CD4-positive, alpha-beta T cell (primary cell): ENCODE measurements at regions not wholly inside any gene's neighbourhood (a gene's known extent, or its start where the extent isn't known, plus 50 kb on each side); places are given as distances from the start of the nearest gene placed in this dataset.

Experiments used
- ATAC-seq: fragments of 200-7000 bp; cut with Tn5 transposase; one replicate; pipeline ENCODE4 v1.10.0; 2022; ENCODE audit warnings: mild to moderate bottlenecking; ENCODE audit not compliant: poor library complexity
- CTCF ChIA-PET: fragments of 350-600 bp; sonication (Branson Sonifier 250); formaldehyde crosslinking; loops from one replicate; lab custom pipeline; 2021; ENCODE audit warnings: antibody characterized with exemption, inconsistent platforms; lab: Charles Lee
- POLR2A ChIA-PET: fragments of 350-600 bp; sonication (Branson Sonifier 250); formaldehyde crosslinking; loops from one replicate; lab custom pipeline; 2021; ENCODE audit warnings: antibody characterized with exemption, inconsistent platforms; lab: Charles Lee
- DNase-seq, 14 experiments: peaks; one replicate each; pipeline ENCODE4 v3.0.0-alpha.2; 2013 to 2020; ENCODE audit warnings: mixed read lengths in 2 of 14
- H3K27ac ChIP-seq, 2 donors: one replicate each; pipeline versions ENCODE4 v1.5.1 to v1.7.0; 2013; ENCODE audit warnings: low read length in 2 of 2, low read depth in 1 of 2, mild to moderate bottlenecking in 1 of 2
- H3K27me3 ChIP-seq, 2 experiments: 1 replicate in 1 of 2; 2 replicates in 1 of 2; pipeline versions ENCODE4 v1.6.1 to v1.7.0; 2013; ENCODE audit warnings: low read length in 2 of 2, control low read depth in 1 of 2, mild to moderate bottlenecking in 1 of 2, moderate library complexity in 1 of 2; ENCODE audit not compliant: insufficient read depth in 2 of 2, control insufficient read depth in 1 of 2
- H3K36me3 ChIP-seq: one replicate; pipeline ENCODE4 v1.6.1; 2013; ENCODE audit warnings: low read length, control low read depth; ENCODE audit not compliant: insufficient read depth
- H3K4me1 ChIP-seq: one replicate; pipeline ENCODE4 v1.6.1; 2013; ENCODE audit warnings: low read length, control low read depth; ENCODE audit not compliant: insufficient read depth
- H3K4me3 ChIP-seq: one replicate; pipeline ENCODE4 v1.5.1; 2013; ENCODE audit warnings: mild to moderate bottlenecking, low read length, moderate library complexity
- H3K9me3 ChIP-seq, 2 experiments: 1 replicate in 1 of 2; 2 replicates in 1 of 2; pipeline versions ENCODE4 v1.6.1 to v1.7.0; 2013; ENCODE audit warnings: low read length in 2 of 2, mild to moderate bottlenecking in 2 of 2, control low read depth in 1 of 2, moderate library complexity in 1 of 2; ENCODE audit not compliant: control insufficient read depth in 1 of 2, insufficient read depth in 1 of 2
- H3K27ac Mint-ChIP-seq: one replicate; pipeline ENCODE4 v1.8.0; 2020; ENCODE audit warnings: mixed read lengths
- H3K27me3 Mint-ChIP-seq: one replicate; pipeline ENCODE4 v1.8.0; 2021; ENCODE audit warnings: mixed read lengths
- H3K36me3 Mint-ChIP-seq: one replicate; pipeline ENCODE4 v1.8.0; 2021; ENCODE audit warnings: low read depth, mixed read lengths
- H3K4me1 Mint-ChIP-seq: one replicate; pipeline ENCODE4 v1.8.0; 2021; ENCODE audit warnings: low read depth, mixed read lengths
- H3K4me3 Mint-ChIP-seq: one replicate; pipeline ENCODE4 v1.8.0; 2020; ENCODE audit warnings: mild to moderate bottlenecking, mixed read lengths
- H3K9me3 Mint-ChIP-seq: one replicate; pipeline ENCODE4 v1.8.0; 2020; ENCODE audit warnings: mixed read lengths
- intact Hi-C, 2 experiments: fragments of 100-400 bp; cut with DNase I in 1 of 2; cut with micrococcal nuclease in 1 of 2; formaldehyde crosslinking; loops; one replicate each; pipeline versions ENCODE4 v1.15.1 to v1.9.0; 2023 to 2025; cut with DNase I, micrococcal nuclease
- TF ChIP-seq, protein P1 (sequence below): fragments of 200-600 bp; IDR thresholded peaks from one replicate; pipeline ENCODE4 v1.8.0; 2022; ENCODE audit warnings: antibody characterized with exemption, mild to moderate bottlenecking

DNA sequence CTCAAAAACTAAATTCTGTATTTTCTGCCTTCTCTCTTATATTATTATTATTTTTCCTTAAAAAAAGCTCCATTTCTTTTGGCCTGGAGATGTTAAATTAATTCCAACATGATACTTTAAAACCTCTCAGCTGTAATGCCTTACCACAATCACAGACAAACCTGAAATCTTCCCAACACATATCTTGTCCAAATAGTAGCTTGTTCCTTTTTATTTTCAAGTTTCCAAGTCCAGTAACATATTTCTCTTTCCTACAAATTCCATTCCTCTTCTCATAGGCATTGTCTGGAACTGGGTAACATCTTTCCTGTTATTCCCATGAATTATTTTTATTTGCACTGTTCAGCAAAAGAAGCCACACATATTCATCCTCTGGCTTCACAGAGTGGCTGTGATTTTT, 137.0 kb downstream of the SLITRK6 start:
- CTCF ChIA-PET = no interaction called here
- Histone ChIP-seq H3K27ac (no peak overlapping the region), H3K4me1 (no peaks in the 10 kb centered on the region), H3K4me3 (no peak overlapping the region), H3K9me3 (no peaks in the 10 kb centered on the region), H3K36me3 (no peaks in the 10 kb centered on the region), H3K27me3 (no peaks in the 10 kb centered on the region)
- no peak overlapping the region for H3K27ac Mint-ChIP-seq
- H3K27me3 Mint-ChIP-seq = no peaks in the 10 kb centered on the region
- no peaks in the 10 kb centered on the region for H3K9me3 Mint-ChIP-seq
- intact Hi-C loops = no loop called here
- no peaks in the 10 kb centered on the region for H3K36me3 Mint-ChIP-seq
- POLR2A ChIA-PET = no interaction called here
- no peaks in the 10 kb centered on the region for H3K4me1 Mint-ChIP-seq
- DNase-seq (no peak), ATAC-seq (no peak)
- no peak overlapping the region for H3K4me3 Mint-ChIP-seq
- TF ChIP-seq, protein P1, sequence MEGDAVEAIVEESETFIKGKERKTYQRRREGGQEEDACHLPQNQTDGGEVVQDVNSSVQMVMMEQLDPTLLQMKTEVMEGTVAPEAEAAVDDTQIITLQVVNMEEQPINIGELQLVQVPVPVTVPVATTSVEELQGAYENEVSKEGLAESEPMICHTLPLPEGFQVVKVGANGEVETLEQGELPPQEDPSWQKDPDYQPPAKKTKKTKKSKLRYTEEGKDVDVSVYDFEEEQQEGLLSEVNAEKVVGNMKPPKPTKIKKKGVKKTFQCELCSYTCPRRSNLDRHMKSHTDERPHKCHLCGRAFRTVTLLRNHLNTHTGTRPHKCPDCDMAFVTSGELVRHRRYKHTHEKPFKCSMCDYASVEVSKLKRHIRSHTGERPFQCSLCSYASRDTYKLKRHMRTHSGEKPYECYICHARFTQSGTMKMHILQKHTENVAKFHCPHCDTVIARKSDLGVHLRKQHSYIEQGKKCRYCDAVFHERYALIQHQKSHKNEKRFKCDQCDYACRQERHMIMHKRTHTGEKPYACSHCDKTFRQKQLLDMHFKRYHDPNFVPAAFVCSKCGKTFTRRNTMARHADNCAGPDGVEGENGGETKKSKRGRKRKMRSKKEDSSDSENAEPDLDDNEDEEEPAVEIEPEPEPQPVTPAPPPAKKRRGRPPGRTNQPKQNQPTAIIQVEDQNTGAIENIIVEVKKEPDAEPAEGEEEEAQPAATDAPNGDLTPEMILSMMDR = no peak

DNA sequence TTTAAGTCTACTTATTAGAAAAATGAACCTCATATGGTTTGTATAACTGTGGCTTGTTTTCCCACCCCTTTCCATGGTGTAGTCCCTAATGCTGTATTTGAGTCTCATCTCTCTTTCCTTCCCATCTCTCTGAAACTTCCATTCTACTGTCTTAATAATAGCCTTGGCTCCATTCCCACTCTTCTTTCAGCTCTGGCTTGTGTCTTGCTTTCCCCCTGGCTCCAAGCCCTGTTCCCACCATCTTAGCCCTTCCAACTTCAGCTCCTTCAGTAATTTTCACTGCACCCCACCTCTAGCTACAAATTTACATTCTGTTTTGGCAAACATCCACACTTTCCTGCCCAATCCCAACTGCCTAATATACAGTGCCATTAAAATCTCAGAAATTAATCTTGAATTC, 137.5 kb downstream of the SLITRK6 start:
- Histone ChIP-seq H3K4me3 (no peak overlapping the region), H3K27me3 (no peaks in the 10 kb centered on the region), H3K27ac (no peak overlapping the region), H3K9me3 (no peaks in the 10 kb centered on the region), H3K36me3 (no peaks in the 10 kb centered on the region), H3K4me1 (no peaks in the 10 kb centered on the region)
- ChIA-PET POLR2A (no interaction called here), CTCF (no interaction called here)
- Mint-ChIP-seq H3K36me3 (no peaks in the 10 kb centered on the region), H3K4me3 (no peak overlapping the region), H3K27ac (no peak overlapping the region), H3K27me3 (no peaks in the 10 kb centered on the region), H3K9me3 (no peaks in the 10 kb centered on the region), H3K4me1 (no peaks in the 10 kb centered on the region)
- TF ChIP-seq, protein P1 = no peak
- intact Hi-C loops = no loop called here
- ATAC-seq (no peak), DNase-seq (no peak)

DNA sequence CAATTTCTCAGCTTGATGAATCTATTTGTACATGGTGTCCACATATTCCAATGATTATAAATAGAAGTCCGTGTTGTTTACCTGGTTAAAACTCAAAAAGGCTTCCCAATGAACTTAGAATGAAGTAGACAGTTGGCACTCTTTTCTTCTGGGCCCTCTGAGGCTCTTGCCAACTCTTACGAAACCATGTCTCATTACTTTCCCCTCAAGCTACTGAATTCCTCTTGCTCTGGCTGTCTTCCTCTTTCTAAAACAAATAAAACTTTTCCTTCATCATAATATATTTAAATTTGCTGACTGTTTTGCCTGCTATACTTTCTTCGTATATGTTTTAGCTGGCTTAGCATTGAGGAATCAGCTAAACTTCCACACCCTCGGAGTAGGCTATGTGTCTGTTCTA, 139.7 kb downstream of the SLITRK6 start:
- no peaks in the 10 kb centered on the region for H3K4me1 ChIP-seq
- H3K27ac Mint-ChIP-seq = no peak overlapping the region
- no peaks in the 10 kb centered on the region for H3K9me3 Mint-ChIP-seq
- TF ChIP-seq, protein P1 = no peak
- H3K4me1 Mint-ChIP-seq = no peaks in the 10 kb centered on the region
- H3K27ac ChIP-seq = no peak overlapping the region
- DNase-seq (no peak), ATAC-seq (no peak)
- H3K4me3 Mint-ChIP-seq = no peak overlapping the region
- H3K36me3 Mint-ChIP-seq = no peaks in the 10 kb centered on the region
- ChIA-PET POLR2A (no interaction called here), CTCF (interaction anchor here (0.9 kb wide), 1 partner anchor 16 kb away, joined by 3 read pairs; no protein-coding TSS in a partner anchor)
- H3K36me3 ChIP-seq = no peaks in the 10 kb centered on the region
- H3K27me3 ChIP-seq = no peaks in the 10 kb centered on the region
- no peaks in the 10 kb centered on the region for H3K9me3 ChIP-seq
- H3K27me3 Mint-ChIP-seq = no peaks in the 10 kb centered on the region
- intact Hi-C loops = no loop called here
- H3K4me3 ChIP-seq = no peak overlapping the region
